ENCODE measurements at regions not wholly inside any gene's neighbourhood (a gene's known extent, or its start where the extent isn't known, plus 50 kb on each side); places are given as distances from the start of the nearest gene placed in this dataset.
"Not testable (repeated sequence)": the region's sequence is repeated elsewhere in the genome, so short reads cannot be mapped to it uniquely, and the experiment has no call there.

DNA sequence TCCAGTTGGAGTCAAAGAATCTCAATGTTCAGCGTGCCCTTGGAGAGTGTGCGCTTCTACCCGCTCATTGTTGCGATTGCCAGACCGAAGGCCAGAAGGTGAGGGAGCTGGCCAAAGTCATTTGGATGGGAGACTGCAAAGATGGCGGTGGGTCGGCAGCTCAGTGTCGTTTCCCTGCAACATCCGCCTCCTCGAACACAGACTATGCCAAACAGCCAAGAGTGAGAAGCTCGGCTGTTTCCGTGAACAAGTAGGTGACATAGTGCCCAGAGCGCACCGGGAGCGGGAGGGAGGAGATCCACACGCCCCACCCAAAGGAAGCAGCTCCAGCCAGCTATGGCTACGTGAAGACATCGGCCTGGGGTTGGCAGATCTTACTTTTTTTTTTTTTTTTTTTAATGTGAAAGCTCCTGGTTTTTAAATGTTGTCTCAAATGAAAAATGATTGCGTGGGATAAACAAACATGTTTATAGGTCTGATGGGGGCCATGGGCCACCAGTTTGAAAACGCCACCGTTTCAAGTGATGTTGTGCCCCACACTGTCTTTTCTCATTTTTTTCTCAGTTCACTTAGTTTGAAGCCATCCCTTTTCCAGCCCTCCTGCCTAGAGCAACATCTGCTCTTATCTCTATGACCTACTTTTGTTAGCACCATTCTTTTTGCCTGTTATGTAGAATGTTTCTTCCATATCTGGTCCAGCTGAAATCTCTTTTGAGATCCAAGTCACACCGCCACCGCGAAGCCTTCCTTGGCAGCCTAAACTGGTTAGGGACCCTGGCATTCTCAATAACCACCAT lies 682.4 kb downstream of the RNF144A start:
- no peak for DNase-seq (ENCODE audit: low spot score)

- no peak for DNase-seq (ENCODE audit: low spot score)
Observed at GRCh38 chr2:7601990-7602389, 684.8 kb downstream of the RNF144A start.

- no peak for DNase-seq (ENCODE audit: low spot score)
Observed at GRCh38 chr2:7604456-7604855, 687.2 kb downstream of the RNF144A start.

- DNase-seq (ENCODE audit: low spot score): no peak
Observed at GRCh38 chr2:7607441-7608173, 690.4 kb downstream of the RNF144A start.

DNA sequence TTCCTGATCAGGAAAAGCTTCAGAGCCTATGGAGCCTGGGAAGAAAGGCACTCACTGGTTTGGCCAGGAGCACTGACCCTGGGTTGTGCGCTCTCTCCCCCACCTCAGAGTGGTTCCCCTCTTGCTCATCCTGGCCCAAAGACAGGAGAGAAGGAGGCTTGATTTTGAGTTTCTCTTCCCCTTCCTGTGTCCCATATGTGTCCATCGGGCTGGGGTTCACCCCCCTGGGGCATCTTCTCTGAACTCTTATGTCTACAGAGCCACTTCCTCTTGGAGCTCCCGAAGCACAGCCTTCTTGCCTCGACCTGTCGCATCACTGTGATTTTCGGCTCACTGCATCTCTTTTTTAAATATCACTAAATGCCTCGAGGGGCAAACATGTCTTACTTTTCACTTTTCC lies 692.3 kb downstream of the RNF144A start:
- DNase-seq (ENCODE audit: low spot score): no peak

DNA sequence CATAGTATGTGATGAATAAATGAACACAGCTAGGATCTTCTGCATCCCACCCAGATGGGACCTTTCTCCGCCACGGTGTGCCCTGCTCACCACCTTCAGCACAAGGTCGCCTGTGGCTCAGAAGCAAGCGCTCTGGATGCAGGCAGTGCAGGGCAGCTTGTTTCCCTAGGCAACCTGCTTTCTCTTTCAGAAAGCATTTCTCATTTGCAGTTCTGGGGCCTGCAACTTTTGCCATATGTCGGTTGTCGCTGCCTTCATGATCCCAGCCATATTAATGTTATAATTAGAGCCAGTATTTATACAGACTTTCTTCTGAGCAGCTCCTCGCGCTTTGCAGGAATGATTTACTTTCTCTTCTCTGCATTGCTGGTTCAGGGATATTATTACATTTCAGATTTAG lies 692.8 kb downstream of the RNF144A start:
- DNase-seq (ENCODE audit: low spot score): no peak

DNA sequence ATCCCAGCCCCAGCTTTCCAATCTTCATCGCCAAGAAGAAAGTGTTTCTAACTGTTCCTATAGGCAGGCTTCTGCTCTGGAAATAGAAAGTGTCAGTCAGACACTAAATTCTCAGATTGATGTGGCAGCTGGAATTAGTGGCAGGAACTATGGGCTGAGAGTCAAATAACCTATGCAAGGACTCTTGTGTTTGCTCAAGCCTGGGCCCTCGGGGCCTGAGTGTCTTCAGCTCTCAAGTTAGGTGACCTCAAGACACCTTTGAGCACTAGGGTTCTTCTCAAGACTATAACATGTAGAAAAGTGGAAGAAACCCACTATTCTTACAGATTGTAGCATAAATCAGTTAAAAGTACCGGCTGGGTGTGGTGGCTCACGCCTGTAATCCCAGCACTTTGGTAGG lies 694.5 kb downstream of the RNF144A start:
- no peak for DNase-seq (ENCODE audit: low spot score)

DNA sequence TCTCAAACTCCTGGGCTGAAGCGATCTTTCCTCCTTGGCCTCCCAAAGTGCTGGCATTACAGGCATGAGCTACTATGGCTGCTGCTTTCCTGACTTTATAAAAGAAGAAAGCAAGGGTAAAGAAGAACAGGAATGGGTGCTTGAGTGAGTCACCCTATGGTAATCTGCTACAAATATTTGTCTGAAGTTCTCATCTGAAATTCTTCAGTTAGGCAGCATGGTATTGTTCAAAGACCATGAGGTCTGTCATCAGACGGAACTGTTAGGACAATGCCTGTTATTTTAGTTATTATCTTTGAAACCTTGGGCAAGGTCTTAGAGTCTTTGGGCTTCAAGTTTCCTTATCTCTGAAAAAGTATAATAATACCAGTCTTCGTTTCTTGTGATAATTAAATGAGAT lies 695.8 kb downstream of the RNF144A start:
- DNase-seq (ENCODE audit: low spot score): no peak

- DNase-seq (ENCODE audit: low spot score): no peak
Observed at GRCh38 chr2:7613831-7614230, 696.6 kb downstream of the RNF144A start.

- no peak for DNase-seq (ENCODE audit: low spot score)
Observed at GRCh38 chr2:7618031-7618430, 700.8 kb downstream of the RNF144A start.

DNA sequence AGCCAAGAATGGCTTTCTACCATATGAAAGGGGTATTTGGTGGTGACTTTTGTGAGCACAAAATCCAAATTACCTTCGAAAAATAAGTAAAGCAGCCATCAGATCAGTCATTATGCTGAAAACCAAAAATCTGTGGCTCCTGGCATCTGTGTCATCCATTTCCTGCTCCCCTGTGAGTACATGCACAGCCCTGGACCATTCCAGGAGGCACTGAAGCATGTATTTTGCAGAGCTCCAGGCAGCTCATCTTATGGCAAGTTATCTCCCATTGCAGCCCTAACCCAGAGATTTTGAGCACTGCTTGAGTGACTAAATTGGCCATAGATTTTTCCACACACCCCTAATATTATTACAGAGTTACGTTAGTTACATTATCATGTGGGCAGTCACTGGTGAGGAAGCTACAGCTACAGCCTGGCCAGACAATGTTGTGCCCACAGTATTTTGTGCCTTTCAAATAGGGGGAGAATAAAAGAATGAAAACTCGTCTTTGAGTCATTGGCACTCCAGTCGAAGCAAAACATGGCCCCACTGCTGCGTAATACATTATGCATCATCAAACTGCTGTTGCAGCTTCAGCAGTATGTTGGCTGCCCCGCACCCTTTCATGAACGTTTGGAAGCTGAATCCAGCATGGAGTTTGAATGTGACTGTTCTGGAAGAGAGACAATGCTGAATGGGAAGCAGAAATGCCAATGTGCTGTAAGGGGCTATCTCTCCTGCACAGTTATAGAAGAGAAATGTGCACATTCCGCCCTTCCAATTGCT lies 702.2 kb downstream of the RNF144A start:
- DNase-seq (ENCODE audit: low spot score): no peak

- DNase-seq (ENCODE audit: low spot score): no peak
Observed at GRCh38 chr2:7620255-7620654, 703.0 kb downstream of the RNF144A start.

DNA sequence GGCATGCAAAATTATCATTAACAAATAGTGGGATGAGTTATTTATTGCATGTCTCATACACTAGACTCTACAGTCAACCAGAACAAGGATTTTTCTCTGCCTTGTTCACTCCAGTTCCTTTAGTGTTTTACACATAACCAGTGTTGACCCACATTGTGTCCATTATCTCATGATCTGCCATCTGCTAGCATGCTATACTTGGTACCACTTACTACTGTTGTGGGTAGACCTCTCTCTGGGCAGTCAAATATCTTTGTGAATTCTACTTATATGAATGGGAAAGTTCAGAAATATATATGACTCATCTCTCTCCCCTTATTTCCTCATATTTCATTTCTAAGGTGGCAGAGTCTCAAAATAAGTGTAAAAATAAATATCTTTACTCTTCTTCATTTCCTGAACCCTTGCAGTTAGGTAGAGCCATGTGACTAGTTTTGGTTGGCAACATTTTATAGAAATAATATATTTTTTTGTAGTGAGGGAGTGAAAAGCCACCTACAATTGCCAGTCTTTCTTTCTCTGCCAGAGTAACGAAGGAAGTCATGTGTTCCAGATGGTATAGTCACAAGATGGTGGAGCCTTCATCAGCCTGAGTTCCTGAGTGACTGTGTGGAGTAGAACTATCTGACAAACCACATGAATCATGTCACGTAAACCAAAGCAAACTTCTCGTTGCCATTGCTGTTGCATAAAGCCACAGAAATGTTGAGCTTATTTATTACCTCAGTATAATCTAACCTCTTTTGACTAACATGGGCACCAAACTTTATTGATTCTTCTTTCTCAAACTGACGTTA lies 704.0 kb downstream of the RNF144A start:
- DNase-seq (ENCODE audit: low spot score): no peak

DNA sequence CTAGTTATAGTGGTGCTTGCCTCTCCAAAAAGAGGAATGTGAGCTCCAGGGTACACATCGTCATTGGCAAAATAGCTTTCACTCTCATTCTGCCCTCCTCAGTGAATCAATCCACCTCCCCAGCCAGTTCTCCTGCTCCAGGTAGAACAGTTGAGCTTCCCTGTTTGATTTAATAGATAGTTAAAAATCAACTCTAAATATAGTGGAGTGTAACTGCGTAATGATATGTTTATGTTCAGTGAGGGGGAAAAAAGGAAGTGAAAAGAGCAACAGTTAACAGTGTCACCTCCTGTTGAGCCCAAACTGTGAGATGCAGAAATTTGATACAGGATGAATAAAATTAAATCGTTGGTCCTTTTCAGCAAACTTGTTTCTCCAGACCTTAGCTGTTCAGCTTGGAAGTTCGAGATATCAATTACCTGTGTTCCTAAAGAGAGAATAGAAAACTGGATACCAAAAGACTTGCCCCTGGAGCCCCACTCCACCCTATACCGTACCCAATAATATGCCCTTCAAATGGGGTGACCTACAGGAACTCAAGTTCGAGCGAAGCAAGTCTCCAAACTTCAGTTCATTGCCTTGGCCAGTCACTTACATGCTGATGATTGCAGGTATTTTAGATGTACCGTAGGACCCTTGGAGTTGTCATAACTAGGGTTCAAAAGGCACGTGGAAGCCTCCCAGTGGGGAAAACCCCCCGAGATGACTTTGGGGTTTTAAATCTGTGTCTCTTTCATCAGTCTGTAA lies 708.4 kb downstream of the RNF144A start:
- no peak for DNase-seq (ENCODE audit: low spot score)

- no peak for DNase-seq (ENCODE audit: low spot score)
Observed at GRCh38 chr2:7626139-7626537, 708.9 kb downstream of the RNF144A start.

DNA sequence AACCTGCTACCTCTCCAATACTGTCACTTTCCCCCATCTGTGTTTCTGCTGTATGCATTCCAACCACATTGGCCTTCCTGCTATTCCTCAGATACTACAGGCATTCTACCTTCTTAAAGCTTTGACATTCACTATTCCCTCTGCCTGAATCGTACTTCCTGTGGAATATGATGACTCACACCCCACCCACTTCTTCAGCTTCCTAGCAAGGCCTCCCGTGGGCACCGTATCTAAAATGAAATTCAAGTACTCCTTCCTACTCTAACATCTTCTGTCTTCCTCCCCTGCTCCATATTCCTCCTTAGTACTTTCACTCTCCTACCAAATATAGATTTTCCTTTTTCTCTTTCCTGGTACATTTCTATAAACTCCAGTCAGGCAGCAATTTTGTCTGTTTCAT lies 710.4 kb downstream of the RNF144A start:
- no peak for DNase-seq (ENCODE audit: low spot score)

GRCh38 chr2:7632420-7632819 lies 715.2 kb downstream of the RNF144A start:
- no peak for DNase-seq (ENCODE audit: low spot score)

DNA sequence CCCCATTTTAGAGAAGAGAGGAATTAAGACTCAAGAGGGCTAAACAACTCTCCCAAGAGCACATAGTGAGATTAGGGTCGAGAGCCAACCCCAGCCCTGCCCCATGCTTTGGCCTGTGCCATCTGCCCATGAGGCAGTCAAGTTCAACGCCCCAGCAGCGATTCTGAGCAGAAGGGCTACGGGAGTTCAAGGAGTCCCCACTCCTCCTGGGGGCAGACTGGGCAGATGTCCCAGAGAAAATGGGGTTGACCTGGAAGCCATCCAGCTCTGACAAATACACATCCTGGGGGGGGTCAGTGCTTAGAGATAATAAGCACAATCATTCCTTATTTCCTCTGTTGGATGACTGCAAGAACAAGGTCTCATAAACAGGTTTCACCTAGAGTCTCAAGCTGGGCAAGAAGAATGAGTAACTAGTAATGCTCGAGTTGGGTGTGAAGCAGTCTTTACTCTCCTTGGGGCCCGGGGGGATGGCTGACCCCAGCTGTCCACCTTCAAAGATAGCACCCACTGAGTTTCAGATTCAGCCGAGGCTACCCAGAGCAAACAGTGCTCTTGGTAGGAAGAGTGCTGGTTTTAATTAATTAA lies 716.4 kb downstream of the RNF144A start:
- DNase-seq (ENCODE audit: low spot score): no peak

DNA sequence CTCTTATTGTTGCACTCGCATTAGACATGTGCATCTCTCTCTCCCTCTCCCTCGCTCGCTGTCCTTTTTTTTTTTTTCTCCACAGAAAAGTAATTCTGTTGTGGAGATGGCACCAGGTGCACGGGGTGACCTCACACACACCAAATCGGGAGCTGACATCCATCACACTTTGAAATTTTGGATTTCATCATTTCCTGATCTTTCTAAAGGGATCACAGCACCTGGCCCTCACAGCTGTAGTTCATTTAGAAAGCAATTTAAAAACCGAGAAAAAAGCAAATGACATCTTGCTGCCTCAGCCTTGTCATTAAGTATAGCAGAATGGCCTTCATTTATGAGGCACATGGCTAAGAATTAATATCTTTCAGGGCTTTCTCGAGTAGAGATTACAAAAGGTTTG lies 717.2 kb downstream of the RNF144A start:
- DNase-seq (ENCODE audit: low spot score): no peak

- no peak for DNase-seq (ENCODE audit: low spot score)
Observed at GRCh38 chr2:7639476-7639875, 722.3 kb downstream of the RNF144A start.

DNA sequence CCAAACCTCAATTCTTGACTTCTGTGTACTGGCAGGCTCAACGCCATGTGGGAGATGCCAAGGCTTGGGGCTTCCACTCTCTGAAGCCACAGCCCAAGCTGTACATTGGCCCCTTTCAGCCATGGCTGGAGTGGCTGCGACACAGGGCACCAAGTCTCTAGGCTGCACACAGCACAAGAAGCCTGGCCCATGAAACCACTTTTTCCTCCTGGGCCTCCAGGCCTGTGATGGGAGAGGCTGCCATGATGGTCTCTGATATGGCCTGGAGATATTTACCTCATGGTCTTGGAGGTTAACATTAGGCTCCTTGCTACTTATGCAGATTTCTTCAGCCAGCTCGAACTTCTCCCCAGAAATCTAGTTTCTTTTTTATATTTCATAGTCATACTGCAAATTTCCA lies 724.1 kb downstream of the RNF144A start:
- not testable (repeated sequence) for DNase-seq (ENCODE audit: low spot score)
